Psoas muscle (tissue), 7 donors: ENCODE measurements at regions not wholly inside any gene's neighbourhood (a gene's known extent, or its start where the extent isn't known, plus 50 kb on each side); places are given as distances from the start of the nearest gene placed in this dataset.

Source experiments
- ATAC-seq, 4 donors: fragments of 200-7000 bp; cut with Tn5 transposase; one replicate each; pipeline ENCODE4 v1.9.1; 2020; ENCODE audit warnings: moderate library complexity in 3 of 4, mild to moderate bottlenecking in 2 of 4
- DNase-seq, 2 donors: peaks; one replicate each; pipeline ENCODE4 v3.0.0-alpha.2; 2020
- H3K27ac ChIP-seq: fragments of 200-600 bp; one replicate; pipeline ENCODE4 v1.8.0; 2022
- H3K27me3 ChIP-seq, 3 donors: fragments of 200-600 bp in 1 of 3; one replicate each; pipeline versions ENCODE4 v1.6.1 to v1.8.0; 2013 to 2022; ENCODE audit warnings: low read length in 2 of 3, mild to moderate bottlenecking in 2 of 3, moderate library complexity in 1 of 3; ENCODE audit not compliant: insufficient read depth in 3 of 3
- H3K36me3 ChIP-seq, 2 donors: fragments of 200-600 bp in 1 of 2; one replicate each; pipeline versions ENCODE4 v1.6.1 to v1.8.0; 2013 to 2022; ENCODE audit warnings: low read depth in 1 of 2, mild to moderate bottlenecking in 1 of 2, moderate library complexity in 1 of 2; ENCODE audit not compliant: insufficient read depth in 1 of 2
- H3K4me1 ChIP-seq: fragments of 200-600 bp; one replicate; pipeline ENCODE4 v1.8.0; 2022
- H3K4me3 ChIP-seq: fragments of 200-600 bp; one replicate; pipeline ENCODE4 v1.8.0; 2022; ENCODE audit warnings: mild to moderate bottlenecking
- H3K9me3 ChIP-seq: fragments of 200-600 bp; one replicate; pipeline ENCODE4 v1.8.0; 2022
- WGBS, 3 donors: extraction: QIAGEN DNeasy Blood & Tissue Kit; methylation state at CpG; one replicate each; pipeline versions ENCODE4 v1.1.6 to v1.1.7; 2013; 5-methylcytosine and 5-hydroxymethylcytosine counted together
- intact Hi-C, 2 donors: fragments of 100-400 bp; cut with DNase I; formaldehyde crosslinking; loops; one replicate each; pipeline versions ENCODE4 v1.11.0 to v1.14.2; 2022
- TF ChIP-seq, protein P1 (sequence below): fragments of 200-600 bp; IDR thresholded peaks from one replicate; pipeline ENCODE4 v1.8.0; 2022; ENCODE audit warnings: antibody characterized with exemption
- donor health status: healthy with polysubstance abuse.
- donor health status: DM: no; HTN: no; CAD: no; lungs with moderate emphysema.
- donor health status: Bipolar disorder and iron deficiency.
- donor health status: healthy.
- donor health status: DM: yes; HTN: yes; CAD: no.
- donor health status: DM: no; HTN: no; CAD: no.
- donor health status: DM: yes; HTN: yes; CAD: no.

DNA sequence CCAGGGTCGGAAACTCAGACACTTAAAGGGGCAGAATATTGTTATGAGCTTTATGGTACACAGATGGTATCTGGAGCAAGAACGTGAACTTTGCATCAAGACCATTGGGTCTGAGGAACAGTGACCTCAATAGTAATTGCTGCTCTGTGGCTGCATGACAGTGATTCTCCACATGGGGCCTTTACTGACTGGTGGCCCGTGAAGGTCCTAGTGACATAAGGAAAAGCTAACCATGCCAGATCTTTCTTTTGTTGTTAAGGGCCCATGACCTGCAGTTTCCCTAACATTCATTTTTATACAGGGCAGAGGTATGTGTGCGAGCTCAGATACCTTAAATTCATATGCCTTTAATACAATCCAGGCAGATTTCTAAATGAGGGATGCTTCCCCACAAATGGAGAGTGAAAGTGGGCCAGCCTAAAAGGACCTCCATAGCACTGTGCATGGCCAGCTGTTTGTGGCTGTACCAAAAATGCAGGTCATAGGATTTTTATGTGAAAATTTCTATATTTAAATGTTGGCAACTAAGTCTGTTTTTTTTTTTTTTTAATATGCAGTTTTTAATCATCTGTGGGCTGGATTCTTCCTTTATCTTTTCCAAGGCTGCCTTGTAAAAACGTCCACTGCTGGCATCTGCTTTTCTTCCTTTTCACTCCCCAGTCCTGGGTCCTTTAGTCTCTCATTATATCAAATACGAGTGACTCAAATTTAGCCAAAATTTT lies 188.0 kb upstream of the IL12A start:
- Histone ChIP-seq H3K4me3 (no peak overlapping the region), H3K27me3 (no peaks in the 10 kb centered on the region), H3K36me3 (no peaks in the 10 kb centered on the region), H3K4me1 (peaks cover 7% of the 10 kb centered on the region), H3K9me3 (no peaks in the 10 kb centered on the region), H3K27ac (no peak overlapping the region)
- TF ChIP-seq, protein P1, sequence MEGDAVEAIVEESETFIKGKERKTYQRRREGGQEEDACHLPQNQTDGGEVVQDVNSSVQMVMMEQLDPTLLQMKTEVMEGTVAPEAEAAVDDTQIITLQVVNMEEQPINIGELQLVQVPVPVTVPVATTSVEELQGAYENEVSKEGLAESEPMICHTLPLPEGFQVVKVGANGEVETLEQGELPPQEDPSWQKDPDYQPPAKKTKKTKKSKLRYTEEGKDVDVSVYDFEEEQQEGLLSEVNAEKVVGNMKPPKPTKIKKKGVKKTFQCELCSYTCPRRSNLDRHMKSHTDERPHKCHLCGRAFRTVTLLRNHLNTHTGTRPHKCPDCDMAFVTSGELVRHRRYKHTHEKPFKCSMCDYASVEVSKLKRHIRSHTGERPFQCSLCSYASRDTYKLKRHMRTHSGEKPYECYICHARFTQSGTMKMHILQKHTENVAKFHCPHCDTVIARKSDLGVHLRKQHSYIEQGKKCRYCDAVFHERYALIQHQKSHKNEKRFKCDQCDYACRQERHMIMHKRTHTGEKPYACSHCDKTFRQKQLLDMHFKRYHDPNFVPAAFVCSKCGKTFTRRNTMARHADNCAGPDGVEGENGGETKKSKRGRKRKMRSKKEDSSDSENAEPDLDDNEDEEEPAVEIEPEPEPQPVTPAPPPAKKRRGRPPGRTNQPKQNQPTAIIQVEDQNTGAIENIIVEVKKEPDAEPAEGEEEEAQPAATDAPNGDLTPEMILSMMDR = no peak
- ATAC-seq (no peak), DNase-seq (no peak)
- intact Hi-C loops = loop anchor here in 1 of 2 donors (5.0 to 10.0 kb wide), 3 partner anchors 183 to 956 kb away; no protein-coding TSS in a partner anchor
- 68 to 73% (median 68%) methylated on average over 6 of the region's 6 CpGs for WGBS, 3 donors

DNA sequence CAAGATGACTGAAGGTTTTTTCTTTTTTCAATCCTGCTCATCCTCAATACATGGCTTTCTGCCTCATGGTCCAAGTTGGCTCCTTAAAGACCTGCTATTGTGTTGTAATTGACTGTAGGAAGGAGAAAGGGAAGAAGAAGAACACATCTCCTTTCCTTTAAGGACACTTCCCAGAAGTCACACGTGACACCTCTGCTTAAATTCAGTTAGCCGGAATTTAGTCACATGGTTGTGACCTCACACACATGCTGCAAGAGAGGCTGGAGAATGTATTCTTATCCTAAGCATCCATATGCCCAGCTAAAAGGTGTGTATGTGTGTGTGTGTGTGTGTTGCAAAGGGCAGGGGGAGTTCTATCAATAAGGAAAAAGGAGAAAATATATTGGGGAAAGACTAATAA lies 185.8 kb upstream of the IL12A start:
- TF ChIP-seq, protein P1 = no peak
- Histone ChIP-seq H3K27me3 (no peaks in the 10 kb centered on the region), H3K9me3 (no peaks in the 10 kb centered on the region), H3K36me3 (no peaks in the 10 kb centered on the region), H3K4me1 (peaks cover 12% of the 10 kb centered on the region), H3K4me3 (no peak overlapping the region), H3K27ac (no peak overlapping the region)
- WGBS, 3 donors = 75 to 83% (median 77%) methylated on average over 2 of the region's 2 CpGs
- intact Hi-C loops = loop anchor here (2.0 to 10.0 kb wide), 4 partner anchors 186 to 958 kb away; no protein-coding TSS in a partner anchor
- DNase-seq (no peak), ATAC-seq (no peak)

DNA sequence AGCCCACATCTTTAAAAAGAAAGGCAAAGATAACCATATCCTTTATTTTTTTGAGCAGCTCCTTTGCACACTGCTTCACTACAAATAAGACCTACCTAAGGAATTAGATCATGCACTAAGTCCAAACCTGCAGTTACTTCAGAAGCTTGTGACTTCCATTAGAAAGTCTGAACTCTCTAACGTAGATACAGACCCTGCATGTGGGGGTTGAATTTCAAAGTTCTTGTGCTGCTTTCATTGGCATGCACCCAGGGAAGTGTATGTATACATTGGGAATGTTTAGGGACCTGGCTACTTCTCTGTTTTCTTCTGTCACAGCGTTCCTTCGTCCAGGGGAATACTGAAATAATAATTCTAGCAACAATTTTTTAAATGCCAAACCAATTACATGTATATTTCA lies 185.2 kb upstream of the IL12A start:
- H3K36me3 ChIP-seq = no peaks in the 10 kb centered on the region
- no peak for DNase-seq
- 77 to 80% (median 78%) methylated on average over 3 of the region's 3 CpGs for WGBS, 3 donors
- intact Hi-C loops = loop anchor here (2.0 to 10.0 kb wide), 4 partner anchors 186 to 959 kb away; no protein-coding TSS in a partner anchor
- TF ChIP-seq, protein P1 = no peak
- H3K27ac ChIP-seq = no peak overlapping the region
- no peaks in the 10 kb centered on the region for H3K27me3 ChIP-seq
- peaks cover 12% of the 10 kb centered on the region for H3K4me1 ChIP-seq
- ATAC-seq = no peak
- no peak overlapping the region for H3K4me3 ChIP-seq
- no peaks in the 10 kb centered on the region for H3K9me3 ChIP-seq

DNA sequence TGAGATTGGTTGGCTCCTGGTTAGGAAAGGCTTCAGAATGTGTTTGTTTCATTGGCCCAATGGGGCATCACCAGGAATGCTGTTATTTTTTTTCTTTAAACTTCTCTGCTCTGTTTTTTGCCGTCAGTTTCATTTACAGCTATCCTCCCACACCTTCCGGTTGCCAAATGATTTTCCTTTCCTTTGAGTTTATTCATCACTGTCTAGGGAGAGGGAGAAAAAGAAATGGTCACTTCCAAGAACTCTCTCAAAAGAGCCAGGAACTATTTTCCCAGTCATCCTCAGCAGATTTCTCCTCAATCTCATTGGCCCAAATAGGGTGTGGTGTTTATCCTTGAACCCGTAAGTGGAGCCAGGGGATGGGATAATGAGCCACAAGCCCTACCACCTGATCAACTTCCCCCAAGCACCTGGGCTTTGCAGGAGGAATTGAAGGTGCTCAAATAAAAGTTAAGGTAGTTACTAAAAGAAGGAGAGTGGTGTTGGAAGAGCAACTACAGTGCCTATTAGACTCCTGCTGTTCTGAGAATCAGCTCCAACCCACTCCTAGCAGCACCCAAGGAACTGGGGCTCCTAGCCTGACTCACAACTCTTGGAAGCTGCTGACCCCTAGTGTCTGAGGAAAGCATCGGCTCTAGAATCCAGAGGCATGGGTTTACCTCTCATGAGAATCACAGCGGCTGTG lies 183.8 kb upstream of the IL12A start:
- intact Hi-C loops = loop anchor here (1.0 to 10.0 kb wide), 7 partner anchors 39 to 960 kb away; no protein-coding TSS in a partner anchor
- Histone ChIP-seq H3K27me3 (no peaks in the 10 kb centered on the region), H3K36me3 (no peaks in the 10 kb centered on the region), H3K27ac (no peak overlapping the region), H3K4me3 (no peak overlapping the region), H3K9me3 (no peaks in the 10 kb centered on the region), H3K4me1 (peaks cover 12% of the 10 kb centered on the region)
- ATAC-seq (peak; percentile 86 to 95 (median 94)), DNase-seq (peak; percentile 43 to 52)
- TF ChIP-seq, protein P1 = peak; percentile 88
- 33 to 35% (median 34%) methylated on average over 5 of the region's 5 CpGs for WGBS, 3 donors
